GM18499 (cell line): ENCODE measurements at regions not wholly inside any gene's neighbourhood (a gene's known extent, or its start where the extent isn't known, plus 50 kb on each side); places are given as distances from the start of the nearest gene placed in this dataset.
A peak's percentile ranks its signal among the peaks of the same experiment; 100 is the strongest.

Experiments
- ATAC-seq: cut with Tn5 transposase; IDR thresholded peaks from one replicate; pipeline ENCODE4 v1.9.1; 2021; ENCODE audit warnings: moderate number of reproducible peaks; ENCODE audit not compliant: insufficient read depth, unreplicated experiment

DNA sequence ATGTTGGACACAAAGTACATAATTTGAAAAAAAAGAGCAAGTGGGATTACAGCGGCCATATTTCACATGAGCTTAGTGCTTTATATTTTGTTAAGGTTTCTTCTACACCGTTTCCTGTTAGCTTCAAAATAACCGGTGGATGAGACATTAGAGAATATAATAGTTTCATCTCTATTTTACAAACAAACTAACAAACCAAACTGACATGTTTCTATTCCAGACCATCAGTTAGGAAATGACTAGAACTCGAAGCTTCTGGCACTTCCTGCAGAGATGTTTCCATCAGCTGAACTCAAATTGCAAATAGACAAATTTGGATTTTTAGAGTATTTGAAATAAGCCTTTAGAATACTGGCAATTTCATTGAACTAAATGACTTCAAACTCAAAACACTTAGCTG is 86.5 kb downstream of the MTRR start:
- no peak for ATAC-seq

DNA sequence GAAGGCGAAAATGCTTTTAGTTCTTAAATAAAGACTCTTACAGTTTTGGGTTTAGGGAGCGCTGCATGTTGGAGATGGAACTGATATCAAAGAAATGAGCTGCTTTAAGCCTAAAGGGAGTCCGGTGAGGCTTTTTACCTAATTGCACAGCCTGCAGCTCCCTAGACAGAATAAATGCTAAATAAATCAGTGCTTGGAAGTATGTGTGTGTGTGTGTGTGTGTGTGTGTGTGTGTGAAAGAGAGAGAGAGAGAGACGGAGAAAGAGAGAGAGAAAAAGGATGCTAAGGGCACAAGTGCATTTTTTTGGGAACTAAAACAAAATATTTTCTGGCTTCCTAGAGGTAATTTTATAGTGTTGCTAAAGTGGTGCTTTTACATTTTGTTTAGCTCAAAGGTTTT is 88.4 kb downstream of the MTRR start:
- ATAC-seq = no peak

DNA sequence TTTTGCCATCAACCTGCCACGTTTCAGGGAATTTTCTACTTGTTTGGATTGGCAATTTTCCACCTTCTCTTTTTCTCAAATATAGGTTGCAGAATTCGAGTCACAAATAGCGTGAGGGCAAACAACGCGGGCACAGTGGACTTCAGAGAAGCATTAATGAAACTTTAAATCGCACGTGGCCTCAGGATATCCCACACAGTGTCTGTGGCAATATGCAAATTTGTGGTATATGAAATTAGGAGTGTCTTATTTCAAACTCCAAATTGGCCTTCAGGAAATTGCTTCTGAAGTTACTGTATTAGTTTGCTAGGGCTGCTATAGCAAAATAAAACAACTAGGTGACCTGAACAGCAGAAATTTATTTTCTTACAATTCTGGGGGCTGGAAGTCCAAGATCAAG is 91.2 kb downstream of the MTRR start:
- ATAC-seq = no peak

DNA sequence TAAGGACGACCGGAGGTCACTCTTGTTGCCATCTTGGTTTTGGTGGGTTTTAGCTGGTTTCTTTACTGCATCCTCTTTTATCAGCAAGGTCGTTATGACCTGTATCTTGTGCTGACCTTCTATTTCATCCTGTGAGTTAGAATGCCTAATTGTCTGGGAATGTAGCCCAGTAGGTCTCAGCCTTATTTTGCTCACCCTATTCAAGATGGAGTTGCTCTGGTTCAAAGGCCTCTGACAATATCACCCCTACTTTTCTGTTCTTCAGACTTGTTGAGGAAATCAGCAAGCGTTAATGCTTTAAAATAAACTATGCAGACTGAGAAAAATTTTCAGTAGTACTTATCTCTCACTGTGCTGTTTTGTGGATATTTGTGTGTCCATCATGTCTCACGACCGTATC is 92.6 kb downstream of the MTRR start:
- ATAC-seq = no peak

DNA sequence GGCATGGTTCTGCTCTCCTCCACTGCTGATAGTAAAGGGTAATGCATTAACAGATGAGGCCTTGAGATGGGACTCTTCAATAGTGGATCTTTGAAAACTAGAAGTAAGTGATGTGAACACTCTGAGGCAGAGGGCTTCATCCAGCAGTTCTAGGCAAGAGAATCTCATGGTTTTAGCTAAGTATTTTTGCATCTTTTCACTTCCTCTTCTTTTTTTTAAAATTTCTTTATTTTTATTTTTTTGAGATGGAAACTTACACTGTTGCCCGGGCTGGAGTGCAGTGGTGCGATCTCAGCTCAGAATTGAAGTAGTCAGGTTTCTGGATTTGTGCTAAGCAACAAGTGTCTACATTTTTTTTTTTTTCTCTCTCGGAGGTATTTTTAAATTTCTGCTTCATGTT is 101.9 kb downstream of the MTRR start:
- peak; percentile 94 for ATAC-seq

DNA sequence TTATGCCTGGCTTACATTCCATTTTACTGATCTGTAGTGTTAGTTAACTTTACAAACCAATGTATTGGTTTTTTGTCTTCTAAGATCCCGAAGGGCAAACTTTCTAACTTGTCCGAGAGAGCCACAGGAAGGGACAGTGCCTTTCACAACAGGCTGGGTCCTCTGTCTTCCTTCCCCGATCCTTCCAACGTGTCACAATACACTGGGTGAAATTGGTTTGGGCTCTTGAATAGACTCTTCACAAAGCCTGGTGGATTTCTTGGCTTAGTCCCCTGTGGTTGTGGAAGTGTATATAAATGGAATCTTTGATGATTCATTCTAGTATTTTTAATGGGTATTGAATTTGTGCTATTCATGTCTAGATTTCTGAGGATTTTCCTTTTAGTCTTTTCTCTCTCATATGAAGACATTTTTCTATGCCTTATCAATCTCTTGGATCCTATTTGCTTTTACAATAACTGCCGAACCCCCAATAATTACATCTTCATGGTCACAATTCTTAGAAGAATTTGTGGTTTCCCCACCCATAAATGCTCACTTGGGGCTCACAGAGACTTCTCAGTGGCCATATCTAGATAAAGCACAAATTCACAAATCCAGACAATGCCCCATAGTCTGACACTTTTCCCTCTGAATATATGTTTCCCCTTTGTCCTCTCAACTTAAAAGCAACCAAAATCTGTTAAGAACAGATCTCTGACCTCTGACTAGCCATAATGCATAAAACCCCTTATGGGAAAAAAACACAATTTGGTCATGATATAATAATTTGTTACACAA is 107.7 kb downstream of the MTRR start:
- ATAC-seq = no peak

DNA sequence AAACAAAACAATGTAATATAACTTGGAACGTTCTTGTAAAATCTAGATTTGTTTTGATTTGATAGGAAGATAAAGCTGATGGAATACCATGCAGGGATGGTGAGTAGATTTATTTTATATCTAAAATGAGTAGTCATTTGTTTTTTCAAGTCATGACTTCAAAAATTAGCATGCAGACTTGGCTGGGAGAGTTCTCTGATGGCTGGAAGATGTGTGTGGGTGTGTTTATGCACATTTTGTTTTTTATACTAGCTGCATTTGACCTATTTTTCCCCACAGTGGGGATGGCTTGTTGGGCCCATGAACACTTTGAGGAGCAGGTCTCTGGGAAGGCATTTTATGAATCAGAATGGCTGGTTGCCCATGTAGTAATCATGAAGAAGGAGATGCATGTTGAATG is 109.2 kb downstream of the MTRR start:
- no peak for ATAC-seq

DNA sequence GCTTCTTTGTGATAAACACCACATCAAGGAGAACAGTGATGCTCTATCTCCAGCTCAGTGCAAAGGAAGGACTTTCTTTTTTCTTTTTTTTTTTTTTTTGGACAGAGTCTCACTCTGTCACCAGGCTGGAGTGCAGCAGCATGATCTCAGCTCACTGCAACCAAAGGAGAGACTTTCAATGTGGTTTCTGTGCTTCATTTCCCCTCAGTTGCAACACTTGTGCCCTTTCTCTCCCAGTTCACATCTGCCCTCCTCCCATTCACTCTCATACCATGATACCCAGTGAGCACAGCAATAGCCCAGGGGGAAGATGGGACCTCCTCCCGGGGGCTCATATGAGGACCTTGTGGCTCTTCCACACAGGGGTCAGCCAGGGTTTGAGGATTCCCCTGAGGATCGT is 110.0 kb downstream of the MTRR start:
- ATAC-seq = no peak

DNA sequence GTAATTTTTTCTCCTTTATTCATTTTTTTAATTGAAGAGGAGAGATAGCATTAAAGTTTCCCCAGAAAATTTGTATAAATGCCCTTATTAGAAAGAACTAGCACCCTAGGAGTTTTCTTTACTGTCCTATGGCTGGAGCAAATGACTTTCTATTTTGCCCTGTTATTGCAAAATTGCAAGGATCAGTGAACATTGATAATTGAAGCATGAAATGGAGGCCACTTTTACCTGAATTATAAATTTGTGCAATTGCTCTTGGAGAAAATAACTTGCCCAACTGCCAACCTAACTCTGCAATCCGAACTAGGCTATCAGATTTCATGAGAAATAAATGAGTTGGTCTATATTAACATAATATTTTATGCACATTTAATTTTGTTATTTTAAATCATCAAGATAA is 111.9 kb downstream of the MTRR start:
- no peak for ATAC-seq

DNA sequence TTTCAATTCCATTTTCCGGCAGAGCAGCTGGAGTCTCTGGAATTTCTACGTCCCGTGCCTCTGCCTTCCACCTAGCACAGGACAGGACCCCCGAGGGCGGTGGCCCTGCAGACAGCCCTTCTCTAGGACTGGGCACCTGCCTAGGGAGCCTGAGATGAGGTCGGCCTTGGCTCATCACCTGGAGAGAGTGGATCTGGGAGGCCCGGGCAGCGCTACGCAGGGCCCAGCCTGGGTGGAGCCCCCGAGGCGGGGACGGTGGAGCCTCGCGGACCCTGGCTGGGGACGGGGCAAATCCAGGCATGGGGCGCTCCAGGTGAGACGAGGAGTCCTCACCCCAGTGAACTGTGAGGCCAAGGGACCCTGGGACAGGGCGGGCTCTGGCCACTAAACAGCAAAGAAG is 114.5 kb downstream of the MTRR start:
- ATAC-seq = no peak

DNA sequence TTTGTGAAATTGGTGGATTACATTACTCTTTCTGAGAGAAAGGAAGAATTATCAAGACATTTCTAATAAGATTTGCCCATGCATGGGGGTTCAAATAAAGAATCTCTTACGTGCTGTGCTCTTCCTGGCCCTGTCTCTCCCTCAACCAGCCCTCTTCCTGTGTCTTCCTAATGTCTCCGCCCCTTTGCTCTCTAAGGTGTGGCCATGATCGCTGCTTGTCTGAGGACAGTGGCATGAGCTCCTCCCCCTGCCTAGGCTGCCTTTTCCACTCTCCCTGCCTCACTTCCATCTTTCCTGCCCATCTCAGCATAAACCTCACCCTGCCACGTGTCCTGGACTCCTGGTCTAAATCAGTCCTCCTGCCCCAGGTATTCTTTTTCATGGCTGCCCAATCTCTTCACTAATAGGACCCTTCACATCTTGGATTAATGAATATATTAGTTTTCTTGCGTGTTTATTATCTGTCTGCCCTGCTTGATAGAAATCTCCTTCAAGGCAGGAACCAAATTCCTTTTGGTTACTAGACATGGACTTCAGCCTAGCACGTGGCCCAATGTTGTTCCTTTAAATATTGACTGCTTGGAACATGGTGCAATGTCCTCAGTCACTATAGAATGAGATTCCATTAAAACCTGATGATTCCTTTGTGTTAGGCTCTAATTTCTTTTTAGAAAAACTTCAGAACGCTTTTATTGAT is 122.3 kb downstream of the MTRR start:
- no peak for ATAC-seq

DNA sequence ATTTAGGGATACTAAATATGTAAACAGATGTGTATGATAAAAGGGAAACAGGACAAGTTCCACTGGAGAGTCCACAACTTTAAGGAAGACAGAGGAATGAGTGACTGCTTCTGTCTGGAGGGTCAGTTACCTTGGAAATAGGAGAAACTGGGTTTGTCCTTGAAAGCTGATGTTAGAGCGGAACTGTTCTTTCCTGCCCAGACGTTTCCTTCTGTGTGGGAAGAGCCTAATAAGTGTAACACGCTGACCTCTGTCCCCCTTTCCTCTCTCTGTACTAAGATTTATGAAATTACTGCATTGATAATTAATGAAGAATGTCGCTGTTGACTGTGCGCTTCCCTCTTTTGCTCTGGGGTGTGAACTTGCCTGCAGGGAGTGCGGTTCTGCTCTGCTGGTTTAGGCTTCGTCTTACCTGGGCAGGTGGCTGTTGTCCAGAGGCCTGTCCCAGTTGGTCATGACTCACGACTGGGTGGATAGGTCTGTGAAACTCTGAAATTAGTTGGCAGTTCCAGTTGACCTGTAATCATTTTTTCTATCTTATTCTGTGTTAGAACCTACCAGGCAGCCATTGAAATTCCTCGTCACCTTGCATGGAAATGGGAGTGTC is 126.8 kb downstream of the MTRR start:
- ATAC-seq = no peak

DNA sequence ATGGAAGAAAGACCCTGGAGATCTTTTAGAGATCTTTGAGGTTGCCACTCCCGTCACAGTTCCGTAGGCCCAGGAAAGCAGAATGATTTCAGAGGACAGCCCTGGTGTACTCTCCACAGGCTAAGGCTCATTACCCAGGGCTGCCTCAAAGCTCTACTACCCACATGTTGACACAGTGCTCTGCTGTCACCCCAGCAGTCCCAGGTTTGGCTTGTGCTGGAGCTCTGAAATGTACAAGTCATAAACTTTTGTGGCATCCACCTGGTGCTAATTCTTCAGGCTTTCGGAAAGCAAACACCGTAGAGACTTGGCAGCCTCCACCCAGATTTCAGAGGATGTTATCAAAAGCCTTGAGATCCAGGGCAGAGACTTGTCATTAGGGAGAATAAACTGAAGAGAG is 136.5 kb downstream of the MTRR start:
- ATAC-seq = no peak

DNA sequence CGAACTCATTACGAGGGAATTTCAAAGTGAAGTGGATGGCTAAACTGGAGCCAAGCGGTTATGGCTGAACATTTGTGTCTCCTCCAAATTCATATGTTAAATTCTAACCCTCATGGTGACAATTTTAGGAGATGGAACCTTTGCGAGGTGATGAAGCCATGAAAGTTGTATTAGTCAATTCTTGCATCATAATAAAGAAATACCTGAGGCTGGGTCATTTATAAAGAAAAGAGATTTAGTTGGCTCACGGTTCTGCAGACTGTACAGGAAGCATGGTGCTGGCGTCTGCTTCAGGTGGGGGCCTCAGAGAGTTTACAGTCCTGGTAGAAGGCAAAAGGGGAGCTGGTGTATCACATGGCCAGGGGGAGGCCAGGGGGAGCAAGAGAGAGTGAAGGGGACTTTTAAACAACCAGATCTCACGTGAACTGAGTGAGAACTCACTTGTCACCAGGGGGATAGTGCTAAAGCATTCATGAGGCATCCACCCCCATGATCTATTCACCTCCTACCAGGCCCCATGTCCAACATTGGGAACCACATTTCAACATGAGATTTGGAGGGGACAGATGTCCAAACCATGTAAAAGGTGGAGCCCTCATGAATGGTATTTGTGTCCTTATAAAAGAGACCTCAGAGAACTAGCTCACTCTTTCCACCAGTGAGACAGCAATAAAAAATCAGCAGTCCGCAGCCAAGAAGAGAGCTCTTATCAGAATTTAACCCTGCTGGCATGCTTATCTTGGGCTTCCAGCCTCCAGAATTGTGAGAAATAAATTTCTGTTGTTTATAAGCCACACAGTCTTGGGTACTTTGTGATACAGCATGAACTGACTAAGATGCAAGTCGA is 143.4 kb downstream of the MTRR start:
- no peak for ATAC-seq

DNA sequence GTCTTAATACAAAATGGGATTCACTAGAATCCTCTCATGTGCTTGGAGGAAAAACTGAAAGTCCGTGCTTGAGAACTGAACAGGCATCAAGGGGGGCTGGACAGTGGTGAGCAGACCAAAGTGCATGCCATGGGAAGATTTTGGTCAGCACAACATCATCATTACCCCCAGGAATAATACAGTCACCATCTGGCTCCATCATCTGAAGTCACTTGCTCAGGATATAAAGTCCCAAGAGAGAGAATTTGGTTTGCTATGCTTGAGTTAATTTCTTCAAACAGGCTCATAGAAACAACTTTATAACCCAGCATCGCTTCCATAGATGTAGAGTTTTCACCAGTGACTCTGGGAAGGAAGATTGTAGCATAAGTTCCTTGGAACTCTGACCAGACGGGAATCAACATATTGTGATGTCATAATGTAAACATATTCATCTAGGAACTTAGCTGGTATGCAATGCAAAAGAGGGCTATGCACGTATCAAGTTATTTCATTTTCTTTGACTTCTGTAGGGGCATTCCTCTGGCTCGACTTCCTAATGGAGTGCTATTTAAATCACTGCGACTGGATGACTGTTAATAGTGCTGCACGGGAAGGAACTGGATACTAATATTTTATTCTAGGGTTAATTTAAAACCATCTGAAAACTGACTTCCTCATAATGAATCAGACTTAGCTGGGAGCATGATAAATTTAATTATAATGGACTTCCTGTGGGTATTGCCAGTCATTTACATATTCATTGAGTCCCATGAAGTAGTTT is 145.2 kb downstream of the MTRR start:
- ATAC-seq = no peak

DNA sequence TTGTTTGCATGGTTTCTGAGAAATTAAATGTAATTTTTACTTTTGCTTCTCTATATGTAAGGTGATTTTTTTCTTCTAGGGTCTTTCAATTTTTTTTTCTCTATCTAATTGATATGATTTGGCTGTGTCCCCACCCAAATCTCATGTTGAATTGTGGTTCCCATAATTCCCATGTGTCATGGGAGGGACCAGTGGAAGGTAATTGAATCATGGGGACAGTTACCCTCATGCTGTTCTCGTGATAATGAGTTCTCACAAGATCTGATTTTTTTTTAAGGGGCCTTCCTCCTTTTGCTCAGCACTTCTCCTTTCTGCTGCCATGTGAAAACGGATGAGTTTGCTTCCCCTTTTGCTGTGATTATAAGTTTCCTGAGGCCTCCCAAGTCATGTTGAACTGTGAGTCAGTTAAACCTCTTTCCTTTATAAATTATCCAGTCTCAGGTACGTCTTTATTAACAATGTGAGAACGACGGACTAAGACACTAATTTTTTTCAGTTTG is 150.8 kb downstream of the MTRR start:
- ATAC-seq = peak; percentile 67

DNA sequence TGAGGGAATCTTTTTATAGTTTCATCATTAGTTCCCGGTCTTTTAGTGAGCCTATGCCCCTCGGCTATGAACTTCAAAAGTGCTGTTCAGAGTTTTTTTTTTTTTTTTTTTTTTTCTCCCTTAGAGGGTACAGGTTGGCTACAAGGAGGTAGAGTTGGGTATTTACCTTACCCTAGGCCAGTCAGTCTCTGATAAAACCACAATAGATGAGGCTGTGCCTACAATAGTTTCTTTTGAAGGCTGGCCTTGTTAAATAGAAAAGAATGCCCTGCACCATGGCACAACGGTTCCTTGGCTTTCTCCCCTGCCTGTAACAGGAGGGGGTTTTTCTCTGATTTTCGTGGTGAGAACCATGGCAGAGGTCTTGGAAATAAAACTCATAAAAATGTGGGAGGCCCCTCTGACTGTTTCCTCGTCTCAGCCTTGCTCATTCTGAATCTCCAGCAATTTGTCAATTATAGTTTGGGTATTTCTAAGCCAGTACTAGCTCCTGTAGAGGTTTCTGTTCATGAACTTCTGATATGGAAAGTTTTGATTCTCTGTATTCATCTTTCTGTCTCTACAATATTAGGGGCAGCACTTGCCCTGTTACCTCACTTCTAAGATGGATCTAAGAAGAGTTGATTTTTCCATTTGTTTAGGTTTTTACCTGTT is 152.0 kb downstream of the MTRR start:
- ATAC-seq = no peak

DNA sequence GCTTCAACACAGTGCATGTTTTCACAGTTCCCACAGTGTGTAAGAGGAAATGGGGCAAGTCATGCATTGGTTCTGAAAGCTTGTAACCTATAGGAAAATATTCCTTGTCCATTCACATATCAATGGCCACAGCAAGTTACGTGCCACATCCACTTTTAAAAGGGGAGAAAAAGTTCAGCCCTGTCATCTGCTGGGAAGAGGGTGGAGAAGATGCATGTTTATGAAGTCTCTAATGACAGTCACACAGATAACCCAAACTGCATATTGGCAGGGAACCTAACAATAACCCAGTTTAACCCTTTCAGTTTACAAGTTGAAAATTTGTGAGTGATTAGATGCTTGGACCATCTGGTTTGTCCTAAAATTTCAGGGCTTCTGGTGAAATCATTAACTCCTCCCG is 159.3 kb downstream of the MTRR start:
- no peak for ATAC-seq

DNA sequence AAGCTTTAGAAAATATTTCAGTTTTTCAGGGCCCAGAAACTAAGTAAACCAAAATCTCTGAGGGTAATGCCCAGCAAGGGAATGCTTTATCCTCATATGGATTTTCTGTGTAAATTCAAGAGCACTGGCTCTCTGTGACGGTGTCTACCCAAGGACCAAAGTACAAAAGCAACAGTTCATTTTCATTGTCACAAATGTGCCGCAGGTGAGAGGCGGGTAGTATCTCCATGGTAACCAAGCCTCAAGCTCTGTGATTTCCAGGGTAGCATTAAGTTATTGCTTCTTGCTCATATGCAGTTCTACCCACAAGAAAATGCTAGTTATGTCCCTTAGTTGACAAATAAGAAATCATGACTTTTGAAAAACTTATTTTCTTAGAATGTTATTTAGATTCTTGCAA is 164.3 kb downstream of the MTRR start:
- ATAC-seq = no peak
